HG03045 (cell line): ENCODE measurements at regions not wholly inside any gene's neighbourhood (a gene's known extent, or its start where the extent isn't known, plus 50 kb on each side); places are given as distances from the start of the nearest gene placed in this dataset.
"Not testable (repeated sequence)": the region's sequence is repeated elsewhere in the genome, so short reads cannot be mapped to it uniquely, and the experiment has no call there.

ENCODE experiments used
- ATAC-seq: cut with Tn5 transposase; IDR thresholded peaks from one replicate; pipeline ENCODE4 v1.9.1; 2021; ENCODE audit warnings: mild to moderate bottlenecking, moderate library complexity; ENCODE audit not compliant: unreplicated experiment

- ATAC-seq: no peak
Observed at GRCh38 chr9:32884482-32884881, 101.1 kb downstream of the TMEM215 start.

GRCh38 chr9:32886021-32886420 is 102.7 kb downstream of the TMEM215 start:
- no peak for ATAC-seq

- ATAC-seq: not testable (repeated sequence)
Observed at GRCh38 chr9:32894485-32894884, 106.9 kb downstream of the APTX start.

GRCh38 chr9:32899181-32899580 is 102.2 kb downstream of the APTX start:
- no peak for ATAC-seq

- no peak for ATAC-seq
Observed at GRCh38 chr9:32899761-32900160, 101.7 kb downstream of the APTX start.

- peak; percentile 83 for ATAC-seq
Observed at GRCh38 chr9:32906213-32906612, 95.2 kb downstream of the APTX start.

- no peak for ATAC-seq
Observed at GRCh38 chr9:32915802-32916201, 85.6 kb downstream of the APTX start.

GRCh38 chr9:32918628-32919027 is 82.8 kb downstream of the APTX start:
- no peak for ATAC-seq
